ENCODE measurements at regions not wholly inside any gene's neighbourhood (a gene's known extent, or its start where the extent isn't known, plus 50 kb on each side); places are given as distances from the start of the nearest gene placed in this dataset.
A peak's percentile ranks its signal among the peaks of the same experiment; 100 is the strongest.
"Not testable (repeated sequence)": the region's sequence is repeated elsewhere in the genome, so short reads cannot be mapped to it uniquely, and the experiment has no call there.

DNA sequence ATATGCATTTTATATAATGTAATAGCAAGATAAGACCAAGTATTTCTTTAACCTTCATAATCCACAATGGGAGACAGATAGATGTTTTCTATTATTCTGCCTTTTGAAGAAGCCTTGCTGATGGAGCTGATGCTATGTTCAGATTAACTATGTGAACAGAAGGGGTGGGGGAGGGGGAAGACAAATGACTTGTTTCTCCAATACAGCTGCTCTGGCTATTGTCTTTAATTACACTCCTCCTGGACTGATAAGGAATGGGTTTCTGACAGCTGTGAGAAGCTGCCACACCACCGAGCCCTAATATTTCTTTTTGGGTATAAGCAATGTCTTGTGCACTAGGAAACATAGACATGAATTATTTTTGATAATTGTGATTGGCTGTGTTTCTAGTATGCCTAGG, 62.0 kb downstream of the CAVIN4 start:
- DNase-seq, result peak; percentile 96

DNA sequence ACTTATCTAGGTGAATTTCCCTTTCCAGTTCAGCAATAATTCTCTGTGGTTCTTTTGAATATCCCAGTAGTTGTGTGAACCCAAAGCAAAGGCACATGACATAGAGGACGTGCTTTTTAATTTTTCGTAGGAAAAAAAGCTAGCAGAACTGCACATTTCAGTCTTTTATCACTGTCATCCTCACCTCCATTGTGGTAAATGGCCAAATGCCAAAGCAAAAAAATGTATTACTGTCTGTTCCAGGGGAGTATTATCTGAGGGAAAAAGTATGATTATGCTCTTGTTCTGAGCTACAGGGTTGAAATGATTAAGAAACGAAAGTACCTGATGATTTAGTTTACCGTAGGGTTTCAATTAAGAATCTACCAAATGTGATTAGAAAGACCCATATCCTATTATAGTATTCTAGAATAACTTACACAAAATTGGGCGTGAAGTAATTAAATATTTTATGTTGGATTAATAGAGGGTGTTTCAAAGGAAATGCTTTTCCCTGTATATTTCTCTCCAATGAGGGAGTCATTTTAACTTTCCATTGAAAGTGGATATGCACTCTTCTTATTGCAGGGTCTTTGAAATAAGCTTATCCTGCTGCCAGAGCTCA, 62.7 kb downstream of the CAVIN4 start:
- no peak for DNase-seq

DNA sequence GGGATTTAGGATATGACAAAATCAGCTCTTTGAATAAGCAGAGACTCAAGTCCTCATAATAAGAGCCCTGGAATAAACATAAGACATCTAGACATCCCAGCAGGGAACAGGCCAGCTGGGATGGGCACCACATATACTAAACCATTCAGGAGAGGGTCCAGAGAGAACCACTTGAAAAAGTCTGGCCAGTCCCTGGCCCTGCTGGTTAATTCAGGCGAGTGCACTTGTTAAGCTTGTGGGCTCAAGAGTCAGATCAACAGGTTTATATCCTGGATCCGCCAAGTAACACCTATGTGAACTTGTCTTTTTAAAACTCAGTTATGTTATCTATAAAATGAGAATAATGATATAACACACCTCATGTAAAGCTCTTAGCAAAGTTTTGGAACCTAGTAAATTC, 63.3 kb downstream of the CAVIN4 start:
- DNase-seq, result no peak

DNA sequence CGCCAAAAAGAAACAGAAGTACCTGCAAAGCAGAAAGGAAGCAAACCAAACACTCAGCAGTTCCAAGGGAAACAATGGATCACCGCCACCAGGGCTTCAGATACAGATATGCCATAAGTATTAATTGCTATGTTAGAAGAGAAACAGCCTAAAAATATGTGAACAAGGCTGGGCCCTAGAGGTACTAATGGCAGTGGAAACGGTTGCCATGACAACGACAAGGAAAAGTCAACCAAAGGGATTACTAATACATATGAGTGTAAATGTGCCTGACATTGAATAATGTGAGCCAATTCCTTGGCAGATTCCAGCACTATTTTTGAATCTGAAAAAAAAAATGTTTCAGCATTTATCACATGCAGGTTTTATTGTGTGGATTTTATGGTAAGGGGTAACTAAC, 75.0 kb downstream of the CAVIN4 start:
- no peak for DNase-seq

DNA sequence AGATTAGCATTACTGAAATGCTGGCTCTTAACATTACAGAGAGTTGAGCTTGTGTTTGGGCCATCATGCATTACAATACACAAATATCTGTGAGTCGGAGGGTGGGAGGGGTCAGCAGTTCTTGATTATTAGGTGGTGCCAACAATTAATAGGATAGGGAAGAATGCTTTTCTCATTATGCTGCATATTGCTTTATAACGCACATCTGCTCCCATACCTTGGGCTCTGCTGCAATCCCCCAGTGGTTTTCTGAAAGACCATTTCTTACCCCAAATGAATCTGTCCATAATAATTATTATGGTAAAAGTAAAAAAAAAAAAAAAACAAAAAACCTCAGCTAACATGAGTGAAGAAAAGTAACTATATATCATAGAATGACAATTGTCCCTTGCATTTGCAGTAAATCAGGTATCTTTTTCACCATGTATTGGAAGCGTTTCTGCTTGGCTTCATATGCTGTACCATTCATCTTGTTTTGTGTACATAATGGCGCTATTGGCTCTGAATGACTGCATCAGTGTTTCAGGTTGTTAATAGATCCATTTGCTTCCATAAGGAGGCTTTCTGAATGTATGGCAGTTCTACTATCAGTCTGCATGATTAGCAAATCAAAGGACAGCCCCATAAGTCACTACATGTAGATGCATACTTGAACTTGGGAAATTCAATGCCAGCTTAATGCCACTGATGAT, 75.9 kb downstream of the CAVIN4 start:
- no peak for DNase-seq

DNA sequence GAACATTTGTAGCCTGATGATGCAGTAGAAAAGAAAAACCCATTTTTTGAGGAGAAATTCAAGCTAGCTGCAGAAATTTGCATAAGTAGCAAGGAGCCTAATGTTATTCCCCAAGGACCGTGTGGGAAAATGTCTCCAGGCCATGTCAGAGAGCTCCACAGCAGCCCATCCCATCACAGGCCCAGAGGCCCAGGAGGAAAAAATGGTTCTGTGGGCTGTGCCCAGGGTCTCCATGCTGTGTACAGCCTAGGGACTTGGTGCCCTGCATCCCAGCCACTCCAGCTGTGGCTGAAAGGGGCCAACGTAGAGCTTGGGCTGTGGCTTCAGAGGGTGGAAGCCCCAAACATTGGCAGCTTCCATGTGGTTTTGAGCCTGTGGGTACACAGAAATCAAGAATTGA, 79.0 kb downstream of the CAVIN4 start:
- DNase-seq, result not testable (repeated sequence)

DNA sequence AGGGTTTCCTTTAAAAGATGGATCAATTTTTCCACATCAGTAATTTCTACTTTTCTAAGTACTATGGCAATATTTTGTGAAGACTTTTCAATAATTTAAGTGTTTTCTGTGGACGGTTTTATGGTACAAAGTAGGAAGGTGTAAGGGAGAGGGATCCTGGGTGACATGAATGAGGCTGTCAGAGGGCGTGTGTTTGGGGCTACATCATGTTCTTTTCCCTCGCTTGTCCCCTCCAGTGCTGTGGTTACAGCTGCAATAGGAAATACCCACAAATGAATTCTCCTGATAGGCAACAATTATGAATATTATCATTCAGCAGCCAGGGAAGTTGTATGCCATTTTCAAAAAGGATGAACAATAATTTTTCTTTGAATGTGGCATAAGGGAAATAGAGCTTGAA, 83.8 kb downstream of the CAVIN4 start:
- DNase-seq, result no peak

DNA sequence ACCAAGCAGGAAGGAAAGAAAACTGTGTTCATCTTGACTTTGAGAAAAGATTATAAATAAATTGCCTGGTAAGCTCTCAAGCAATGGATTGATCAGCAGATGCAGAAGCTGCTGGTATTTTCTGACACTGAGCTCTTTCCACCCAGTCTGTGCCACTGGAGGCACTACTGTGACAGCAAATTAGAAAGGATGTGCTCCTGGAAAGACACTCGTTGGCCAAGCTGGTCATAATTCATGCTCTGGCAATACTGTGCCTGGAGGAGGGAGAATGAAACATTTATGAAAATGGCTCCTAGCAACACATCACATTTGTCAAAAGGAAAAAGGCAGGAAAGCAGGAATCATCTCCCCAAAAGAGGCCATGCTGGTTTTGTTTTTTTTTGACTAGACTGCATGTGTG, 84.2 kb downstream of the CAVIN4 start:
- no peak for DNase-seq

DNA sequence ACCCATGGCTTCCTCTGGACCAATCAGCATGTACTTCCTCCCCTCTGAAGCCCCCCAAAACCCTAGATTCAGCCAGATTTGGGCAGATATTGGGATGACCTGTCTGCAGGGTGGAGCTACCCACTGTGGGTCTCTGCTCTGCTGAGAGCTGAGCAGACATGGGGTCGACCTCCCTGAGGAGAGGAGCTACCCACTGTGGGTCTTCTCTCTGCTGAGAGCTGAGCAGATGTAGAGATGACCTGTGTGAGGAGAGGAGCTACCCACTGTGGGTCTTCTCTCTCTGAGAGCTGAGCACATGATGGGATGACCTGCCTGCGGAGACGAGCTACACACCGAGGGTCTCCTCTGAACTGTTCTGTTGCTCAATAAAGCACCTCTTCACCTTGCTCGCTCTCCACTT, 89.6 kb downstream of the CAVIN4 start:
- DNase-seq, result no peak

DNA sequence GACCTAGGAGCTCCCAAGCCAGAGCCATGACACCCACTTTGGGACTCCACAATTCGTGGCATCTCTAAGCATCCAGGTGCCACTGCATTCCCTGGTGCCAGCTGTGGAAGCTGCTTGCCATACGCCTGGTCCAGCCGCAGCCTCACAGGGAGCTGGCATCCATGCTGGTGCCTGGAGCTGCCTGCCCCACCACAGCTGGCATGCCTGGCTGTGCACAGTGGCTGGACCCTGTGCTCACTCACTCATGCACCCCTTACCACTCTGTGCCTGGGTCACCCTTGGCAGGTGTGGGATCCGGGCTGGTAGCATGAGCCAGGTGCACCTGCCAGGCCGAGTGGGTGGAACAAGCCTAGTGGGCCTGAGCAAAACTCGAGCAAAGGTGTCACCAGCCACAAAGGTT, 90.1 kb downstream of the CAVIN4 start:
- DNase-seq, result no peak

DNA sequence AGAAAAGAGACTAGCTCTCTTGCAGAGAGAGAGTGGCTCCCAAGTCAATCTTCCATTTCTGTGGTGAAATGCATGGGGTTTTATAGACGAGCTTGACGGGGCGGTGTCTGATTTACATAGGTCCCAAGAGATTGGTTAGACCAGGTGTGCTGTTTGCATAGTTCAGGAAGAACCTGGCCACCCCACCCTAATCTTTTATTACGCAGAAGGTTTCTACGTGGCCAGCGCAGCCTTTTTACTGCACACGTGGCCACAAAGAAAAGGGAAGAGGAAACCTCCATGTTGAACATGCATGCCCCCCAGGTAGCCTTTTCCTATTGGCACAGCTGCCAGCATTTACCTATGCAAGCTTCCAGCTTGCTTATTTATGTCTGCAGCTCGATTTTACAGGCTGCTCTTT, 92.1 kb downstream of the CAVIN4 start:
- DNase-seq, result no peak

DNA sequence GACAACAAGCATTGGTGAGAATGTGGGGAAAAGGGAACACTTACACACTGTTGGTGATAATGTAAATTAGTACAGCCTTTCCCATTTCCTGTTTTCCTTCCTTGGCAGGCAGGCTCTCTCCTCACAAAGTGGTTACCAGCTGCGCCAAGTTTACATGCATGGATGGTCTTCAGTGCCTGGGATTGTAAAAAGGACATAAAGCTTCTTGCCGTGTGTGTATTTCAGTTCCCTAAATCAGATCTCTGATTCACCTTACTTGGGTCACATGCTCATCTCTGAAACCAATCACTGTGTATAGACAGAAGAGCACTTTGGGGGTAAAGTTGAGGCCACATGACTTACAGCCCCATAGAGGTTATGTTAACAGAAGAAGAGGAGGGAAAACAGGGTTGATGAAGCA, 92.8 kb downstream of the CAVIN4 start:
- DNase-seq, result no peak

DNA sequence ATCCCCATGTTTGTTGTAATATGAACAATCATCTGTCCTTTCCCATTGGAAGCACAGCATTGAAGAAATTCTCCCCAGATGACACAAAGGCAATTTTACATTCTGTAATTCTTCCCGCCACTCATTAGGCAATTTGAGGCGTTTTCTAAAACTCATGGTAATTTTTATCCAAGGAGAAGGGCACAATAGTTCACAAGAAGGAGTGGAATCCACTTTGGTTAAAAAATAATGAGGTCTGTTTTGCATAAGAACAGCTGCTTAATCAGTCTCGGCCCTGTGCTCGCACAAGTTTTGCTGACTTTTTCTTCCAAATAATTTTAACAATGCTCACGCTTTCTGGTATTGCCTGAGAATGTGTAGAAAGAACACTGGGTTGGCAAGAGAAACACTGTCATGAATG, 94.0 kb downstream of the CAVIN4 start:
- DNase-seq, result no peak

DNA sequence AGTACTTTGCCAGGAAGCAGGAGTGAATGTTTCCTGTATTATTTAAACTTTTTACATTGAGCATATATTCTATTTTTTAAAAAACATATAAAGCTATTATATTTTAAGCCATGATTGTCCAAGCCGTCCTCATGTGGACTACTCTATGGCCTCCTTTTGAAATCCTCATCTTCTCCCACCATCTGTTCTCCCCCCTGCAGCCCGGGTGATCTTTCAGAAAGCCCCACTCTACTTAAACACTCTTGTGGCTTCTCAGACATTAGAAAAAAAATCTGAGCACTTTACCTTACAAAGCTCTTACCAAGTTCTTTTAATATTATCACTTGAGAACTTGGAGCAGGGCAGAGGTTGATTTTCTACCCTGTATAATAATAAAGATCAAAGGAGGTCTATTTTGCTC, 95.4 kb downstream of the CAVIN4 start:
- DNase-seq, result peak; percentile 29

DNA sequence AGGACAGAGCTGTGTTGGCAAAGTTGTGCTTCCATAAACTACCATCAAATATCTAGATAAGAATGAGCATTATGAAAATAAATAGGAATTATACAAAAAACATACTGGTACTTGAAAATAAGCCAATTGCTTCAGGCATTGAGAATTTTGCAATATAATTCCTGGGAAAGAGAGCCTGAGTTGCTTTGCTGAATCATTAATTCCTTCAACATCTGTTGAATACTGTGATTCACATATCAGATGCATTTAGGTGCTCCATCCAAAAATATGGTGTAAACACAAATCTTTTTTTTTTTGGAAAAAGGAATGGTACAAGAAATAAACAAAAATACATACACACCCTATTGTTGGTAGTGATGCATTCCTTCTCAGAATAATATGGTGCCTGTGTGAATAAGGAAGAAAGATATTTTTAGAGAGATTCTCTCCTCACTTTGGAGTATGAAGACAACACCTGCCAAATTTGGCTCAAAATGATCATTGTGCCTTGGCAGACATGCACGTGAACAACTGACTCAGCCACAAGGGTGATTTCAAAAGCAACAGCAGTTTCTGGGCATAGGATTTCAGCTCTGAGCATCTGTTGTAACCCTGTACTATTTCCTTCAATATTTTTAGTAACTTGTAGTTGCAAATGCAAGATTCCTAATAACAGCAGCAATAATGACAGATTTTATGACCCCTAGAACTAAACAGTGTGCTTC, 96.7 kb downstream of the CAVIN4 start:
- no peak for DNase-seq

DNA sequence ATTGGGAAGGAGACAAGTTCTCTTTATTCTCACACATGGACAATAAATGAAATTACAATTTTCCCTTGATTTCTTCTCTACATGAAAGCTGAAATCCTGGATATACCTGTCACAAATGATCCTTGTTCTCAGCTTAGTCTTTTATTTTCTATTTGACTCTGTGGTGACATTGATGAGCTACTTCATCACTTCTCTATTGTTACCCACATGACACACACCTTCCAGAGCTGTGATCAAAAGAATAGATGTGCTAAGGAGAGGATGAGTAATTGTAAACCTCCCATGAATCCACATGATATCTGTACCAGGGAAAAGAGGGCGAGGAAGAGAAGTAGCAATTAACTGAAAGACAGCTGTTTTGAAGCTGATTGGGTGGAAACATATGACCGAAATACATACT, 102.0 kb downstream of the CAVIN4 start:
- no peak for DNase-seq

DNA sequence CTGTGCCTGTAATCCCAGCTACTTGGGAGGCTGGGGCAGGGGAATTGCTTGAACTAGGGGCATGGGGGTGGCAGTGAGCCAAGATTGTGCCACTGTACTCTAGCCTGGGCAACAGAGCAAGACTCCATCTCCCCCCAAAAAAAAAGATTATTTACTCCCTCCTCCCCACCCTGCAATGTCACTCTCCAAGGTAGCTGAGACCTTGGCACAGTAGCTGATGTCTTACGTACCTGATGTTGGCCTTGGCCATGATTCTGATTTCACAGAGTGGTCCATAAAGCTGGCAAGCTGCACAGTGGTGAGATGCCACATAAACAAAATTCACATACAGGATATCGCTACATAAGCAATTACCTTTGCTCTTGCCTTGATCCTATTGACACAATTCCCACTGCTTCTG, 108.5 kb downstream of the CAVIN4 start:
- no peak for DNase-seq

DNA sequence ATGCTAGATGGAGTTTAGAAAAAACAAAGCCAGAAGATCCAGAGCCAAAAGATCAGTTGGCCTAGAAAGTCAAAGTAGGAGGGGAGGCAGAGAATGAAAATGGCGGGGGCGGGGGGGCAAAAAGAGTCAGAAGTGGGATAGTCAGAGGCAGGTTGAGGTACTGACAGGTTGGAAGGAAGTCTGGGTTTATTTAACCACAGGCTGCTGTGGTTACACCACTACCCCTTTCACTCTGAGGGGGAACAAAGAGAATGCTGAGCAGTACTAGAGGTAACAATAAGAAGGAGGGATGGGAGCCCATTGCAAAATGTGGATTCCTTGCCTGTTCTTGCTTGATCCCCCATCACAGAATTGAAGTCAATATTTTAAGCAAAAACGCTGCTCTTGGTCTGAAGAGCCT, 111.8 kb downstream of the CAVIN4 start:
- DNase-seq, result no peak

DNA sequence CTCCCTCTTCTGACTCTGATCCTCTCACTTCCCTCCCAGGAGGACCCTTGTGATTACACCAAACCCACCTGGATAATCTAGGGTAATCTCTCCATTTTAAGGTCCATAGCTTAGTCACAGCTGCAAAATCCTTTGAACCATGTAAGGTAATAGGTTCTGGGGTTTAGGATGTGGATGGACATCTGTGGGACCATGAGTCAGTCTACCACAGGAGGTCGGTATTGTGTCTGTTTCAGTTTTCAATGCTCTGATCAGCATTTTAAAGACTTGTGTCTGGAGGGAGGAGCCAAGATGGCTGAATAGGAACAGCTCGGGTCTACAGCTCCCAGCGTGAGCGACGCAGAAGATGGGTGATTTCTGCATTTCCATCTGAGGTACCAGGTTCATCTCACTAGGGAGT, 112.6 kb downstream of the CAVIN4 start:
- no peak for DNase-seq

DNA sequence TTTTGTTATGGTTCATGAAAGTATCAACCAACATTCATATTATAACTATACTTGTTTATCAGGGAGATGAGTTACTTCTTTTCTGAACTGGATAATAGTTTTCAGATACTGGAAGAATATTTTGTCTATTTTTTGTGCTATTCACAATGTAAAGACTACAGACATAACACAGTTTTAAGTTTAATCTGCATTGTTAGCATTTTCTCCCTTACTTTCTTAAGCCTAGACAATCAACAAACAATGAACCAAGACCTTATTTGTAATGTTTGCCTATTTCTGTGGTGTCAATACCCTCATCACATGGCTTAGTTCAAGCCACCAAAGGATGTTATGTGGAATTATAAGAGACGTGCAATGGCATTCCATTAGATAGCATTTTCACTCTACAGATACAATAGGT, 119.5 kb downstream of the CAVIN4 start:
- no peak for DNase-seq

DNA sequence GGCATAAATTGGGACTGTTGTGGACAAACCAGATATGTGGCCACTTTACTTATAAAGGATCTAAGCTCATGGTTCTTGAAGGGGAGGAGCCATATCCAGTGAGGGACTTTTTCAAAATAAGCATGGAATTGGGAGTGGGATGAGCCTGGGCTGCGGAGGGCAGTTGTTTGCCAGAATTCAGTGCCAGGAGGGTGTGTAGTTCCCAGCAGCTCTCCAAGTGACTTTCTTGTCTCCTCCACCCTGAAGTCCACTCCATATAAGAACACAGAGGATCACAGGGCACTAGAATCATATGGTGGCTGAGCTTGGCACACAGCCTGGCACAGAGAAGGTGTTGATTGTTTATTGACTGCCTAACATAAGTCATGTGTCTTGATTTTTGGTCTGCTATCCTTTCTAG, 121.1 kb downstream of the CAVIN4 start:
- DNase-seq, result no peak

DNA sequence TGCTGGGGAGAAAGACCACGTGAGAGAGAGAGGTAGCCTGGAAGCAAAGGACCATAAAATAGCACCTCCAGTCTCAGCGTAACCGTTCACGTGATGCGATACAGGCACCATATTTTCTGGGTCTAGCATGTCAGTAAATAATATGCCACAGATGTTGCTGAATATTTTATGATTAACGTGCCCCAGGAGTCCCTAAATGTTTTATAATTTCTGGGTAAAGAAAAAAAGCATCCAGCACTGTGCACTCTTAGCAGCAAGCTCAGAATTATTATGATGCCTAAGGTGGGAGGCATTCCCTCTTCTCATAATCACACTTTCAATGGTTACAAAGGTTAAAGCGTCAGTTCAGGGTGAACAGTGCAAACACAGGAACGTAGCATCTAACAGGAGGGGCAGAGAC, 121.8 kb downstream of the CAVIN4 start:
- no peak for DNase-seq

DNA sequence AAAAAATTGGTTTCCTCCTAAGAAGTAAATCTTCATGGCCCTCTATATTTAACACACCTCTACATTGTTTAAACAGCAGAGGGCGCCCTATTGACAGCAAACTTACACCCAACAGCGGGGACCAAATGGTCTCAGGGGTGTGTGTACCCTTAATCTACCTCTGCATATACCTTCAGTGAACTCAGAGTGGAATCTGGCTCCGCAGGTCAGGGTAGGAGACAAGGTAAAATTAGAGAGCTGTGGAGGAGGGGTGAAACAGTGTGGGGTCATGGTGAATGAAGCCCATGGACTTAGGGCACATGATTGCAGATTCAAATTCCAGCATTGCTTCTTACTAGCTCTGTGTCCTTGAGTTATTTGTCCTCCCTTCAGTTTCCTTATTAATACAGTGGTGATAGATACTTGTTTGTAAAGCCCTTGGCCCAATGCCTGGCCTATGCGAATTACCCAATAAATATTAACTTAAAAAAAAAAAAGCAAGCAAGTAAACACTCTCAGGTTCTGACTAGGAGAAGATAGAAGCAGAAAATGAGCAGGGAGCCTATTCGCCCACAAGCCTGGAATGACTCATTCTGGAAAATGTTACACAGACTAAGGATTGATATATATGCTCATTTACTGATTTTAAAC, 122.9 kb downstream of the CAVIN4 start:
- peak; percentile 76 for DNase-seq
